BE2C (cell line): ENCODE measurements at regions not wholly inside any gene's neighbourhood (a gene's known extent, or its start where the extent isn't known, plus 50 kb on each side); places are given as distances from the start of the nearest gene placed in this dataset.

Source experiments
- DNase-seq: peaks from one replicate; pipeline ENCODE4 v3.0.0-alpha.2; 2020
- H3K27me3 ChIP-seq: fragments of 250-450 bp; sonication (Bioruptor Pico); 2 replicates; pipeline ENCODE4 v1.5.1; 2020; ENCODE audit warnings: mild to moderate bottlenecking
- H3K36me3 ChIP-seq: fragments of 250-450 bp; sonication (Bioruptor Pico); 2 replicates; pipeline ENCODE4 v1.5.1; 2020; ENCODE audit warnings: mild to moderate bottlenecking
- H3K4me1 ChIP-seq: fragments of 250-450 bp; sonication (Bioruptor Pico); 2 replicates; pipeline ENCODE4 v1.5.1; 2020
- H3K4me3 ChIP-seq: 2 replicates; pipeline ENCODE4 v1.5.1; 2011; ENCODE audit warnings: low read depth, low read length
- H3K9me3 ChIP-seq: fragments of 250-450 bp; sonication (Bioruptor Pico); 2 replicates; pipeline ENCODE4 v1.5.1; 2020
- TF ChIP-seq, protein P1 (sequence below): IDR thresholded peaks from 2 replicates; pipeline ENCODE4 v1.5.1; 2012; ENCODE audit warnings: mild to moderate bottlenecking, low read depth, low read length

DNA sequence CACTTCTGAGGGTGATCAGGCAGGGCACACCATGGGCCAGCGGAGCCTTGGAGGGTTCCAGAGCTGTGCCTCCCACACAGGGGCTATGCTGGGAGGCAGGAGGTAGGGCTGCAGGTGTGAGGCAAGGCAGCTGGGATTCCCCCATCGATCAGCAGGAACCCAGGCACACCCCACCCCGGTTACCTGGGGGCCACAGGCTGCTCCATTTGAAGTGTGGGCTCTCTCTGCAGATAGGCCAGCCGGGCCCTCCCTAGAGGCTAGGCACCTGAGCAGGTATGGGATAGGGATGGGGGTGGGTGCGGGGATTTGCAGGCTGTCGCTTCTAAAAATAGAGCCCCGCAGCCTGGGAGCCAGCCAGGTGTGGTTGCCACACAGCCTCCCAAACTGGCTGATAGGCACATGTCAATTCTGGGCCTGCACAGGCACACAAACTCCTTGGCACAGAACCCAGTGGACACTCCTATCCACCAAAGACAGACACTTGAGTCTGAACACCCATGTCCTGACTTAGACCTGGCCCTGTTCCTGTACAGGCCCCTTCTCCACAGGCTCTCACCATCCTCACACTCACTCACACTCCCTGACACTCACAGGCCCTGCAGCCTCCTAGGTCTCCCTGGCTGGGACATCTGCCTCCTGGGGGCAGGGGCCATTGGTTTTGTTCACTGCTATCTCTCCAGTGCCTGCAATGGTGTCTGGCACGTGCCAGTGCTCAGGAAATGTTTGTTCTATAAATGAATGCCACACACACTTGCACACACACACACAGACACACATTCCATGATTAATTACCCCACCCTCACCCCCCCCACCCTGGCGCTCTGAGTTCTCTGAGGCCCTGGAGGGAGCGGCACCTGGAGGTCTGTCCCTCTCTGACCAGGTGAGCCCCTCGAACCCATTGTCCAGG lies 73.4 kb downstream of the ZFP36L2 start:
- Histone ChIP-seq H3K27me3 (no peaks in the 10 kb centered on the region), H3K36me3 (no peaks in the 10 kb centered on the region), H3K4me1 (no peaks in the 10 kb centered on the region), H3K9me3 (no peaks in the 10 kb centered on the region), H3K4me3 (no peak overlapping the region)
- TF ChIP-seq, protein P1, sequence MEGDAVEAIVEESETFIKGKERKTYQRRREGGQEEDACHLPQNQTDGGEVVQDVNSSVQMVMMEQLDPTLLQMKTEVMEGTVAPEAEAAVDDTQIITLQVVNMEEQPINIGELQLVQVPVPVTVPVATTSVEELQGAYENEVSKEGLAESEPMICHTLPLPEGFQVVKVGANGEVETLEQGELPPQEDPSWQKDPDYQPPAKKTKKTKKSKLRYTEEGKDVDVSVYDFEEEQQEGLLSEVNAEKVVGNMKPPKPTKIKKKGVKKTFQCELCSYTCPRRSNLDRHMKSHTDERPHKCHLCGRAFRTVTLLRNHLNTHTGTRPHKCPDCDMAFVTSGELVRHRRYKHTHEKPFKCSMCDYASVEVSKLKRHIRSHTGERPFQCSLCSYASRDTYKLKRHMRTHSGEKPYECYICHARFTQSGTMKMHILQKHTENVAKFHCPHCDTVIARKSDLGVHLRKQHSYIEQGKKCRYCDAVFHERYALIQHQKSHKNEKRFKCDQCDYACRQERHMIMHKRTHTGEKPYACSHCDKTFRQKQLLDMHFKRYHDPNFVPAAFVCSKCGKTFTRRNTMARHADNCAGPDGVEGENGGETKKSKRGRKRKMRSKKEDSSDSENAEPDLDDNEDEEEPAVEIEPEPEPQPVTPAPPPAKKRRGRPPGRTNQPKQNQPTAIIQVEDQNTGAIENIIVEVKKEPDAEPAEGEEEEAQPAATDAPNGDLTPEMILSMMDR, result no peak
- DNase-seq, result no peak

DNA sequence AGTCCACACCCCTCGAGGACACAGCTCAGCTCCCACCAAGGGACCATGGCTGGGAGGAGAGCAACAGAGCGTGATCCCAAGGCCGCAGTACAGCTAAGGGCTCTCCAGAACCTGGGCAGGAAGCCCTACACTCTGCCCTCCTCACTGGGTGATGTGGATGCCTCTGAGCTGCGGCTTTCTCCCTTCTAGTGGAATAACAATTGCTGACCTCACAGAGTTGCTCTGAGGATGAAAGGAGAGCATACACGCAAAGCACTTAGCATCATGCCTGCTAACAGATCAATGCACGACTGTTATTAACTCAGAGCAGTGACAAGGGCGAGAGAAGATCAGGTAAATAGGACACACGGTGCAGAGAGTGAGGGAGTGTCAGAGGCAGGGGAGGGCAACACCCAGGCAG lies 74.2 kb downstream of the ZFP36L2 start:
- H3K36me3 ChIP-seq, result no peaks in the 10 kb centered on the region
- DNase-seq, result no peak
- TF ChIP-seq, protein P1, result no peak
- no peaks in the 10 kb centered on the region for H3K27me3 ChIP-seq
- no peaks in the 10 kb centered on the region for H3K4me1 ChIP-seq
- H3K9me3 ChIP-seq, result no peaks in the 10 kb centered on the region
- no peak overlapping the region for H3K4me3 ChIP-seq

DNA sequence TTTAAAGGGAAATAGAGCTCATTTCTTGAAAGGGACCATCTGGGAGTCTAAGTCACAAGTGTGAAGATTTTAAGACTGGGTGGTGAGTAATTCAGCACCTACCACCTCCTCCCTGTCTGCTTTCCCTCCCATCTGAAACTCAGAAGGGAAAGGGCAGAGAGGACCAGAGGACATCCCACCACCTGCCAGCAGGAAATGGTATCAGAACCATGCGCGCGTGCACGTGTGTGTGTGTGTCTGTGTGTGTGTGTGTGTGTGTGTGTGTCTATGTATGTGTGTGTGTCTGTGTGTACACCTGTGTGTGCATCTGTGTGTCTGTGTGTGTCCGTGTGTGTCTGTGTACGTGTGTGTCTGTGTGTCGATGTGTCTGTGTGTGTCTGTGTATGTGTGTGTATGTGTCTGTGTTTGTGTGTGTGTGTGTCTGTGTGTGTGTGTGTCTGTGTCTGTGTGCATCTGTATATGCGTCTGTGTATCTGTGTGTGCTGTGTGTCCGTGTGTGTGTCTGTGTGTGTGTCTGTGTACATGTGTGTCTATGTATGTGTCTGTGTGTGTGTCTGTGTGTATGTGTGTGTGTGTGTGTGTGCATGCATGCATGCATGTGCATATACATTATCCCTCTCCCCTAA lies 76.8 kb downstream of the ZFP36L2 start:
- no peaks in the 10 kb centered on the region for H3K27me3 ChIP-seq
- TF ChIP-seq, protein P1, result no peak
- H3K36me3 ChIP-seq, result no peaks in the 10 kb centered on the region
- H3K4me3 ChIP-seq, result no peak overlapping the region
- H3K4me1 ChIP-seq, result no peaks in the 10 kb centered on the region
- no peak for DNase-seq
- no peaks in the 10 kb centered on the region for H3K9me3 ChIP-seq

DNA sequence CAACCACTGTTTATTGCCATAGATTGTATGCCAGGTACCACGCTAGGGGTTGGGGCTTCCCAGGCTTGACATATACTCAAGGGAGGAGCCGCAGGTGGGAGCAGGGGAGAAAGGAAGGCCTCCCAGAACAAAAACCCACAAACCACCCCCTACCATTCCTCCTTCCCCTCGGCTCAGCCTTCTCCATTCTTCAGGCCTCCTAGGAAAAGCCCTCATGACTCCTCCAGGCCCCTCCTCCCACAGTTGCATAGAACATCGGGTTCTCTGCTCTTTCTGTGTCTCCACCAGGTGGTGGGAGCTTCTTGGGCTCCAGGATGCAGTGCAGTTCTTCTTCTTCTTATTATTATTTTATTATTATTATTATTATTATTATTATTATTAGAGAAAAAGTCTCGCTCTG lies 80.3 kb downstream of the ZFP36L2 start:
- Histone ChIP-seq H3K4me1 (no peaks in the 10 kb centered on the region), H3K27me3 (no peaks in the 10 kb centered on the region), H3K4me3 (no peak overlapping the region), H3K36me3 (no peaks in the 10 kb centered on the region), H3K9me3 (no peaks in the 10 kb centered on the region)
- DNase-seq, result no peak
- TF ChIP-seq, protein P1, result no peak

DNA sequence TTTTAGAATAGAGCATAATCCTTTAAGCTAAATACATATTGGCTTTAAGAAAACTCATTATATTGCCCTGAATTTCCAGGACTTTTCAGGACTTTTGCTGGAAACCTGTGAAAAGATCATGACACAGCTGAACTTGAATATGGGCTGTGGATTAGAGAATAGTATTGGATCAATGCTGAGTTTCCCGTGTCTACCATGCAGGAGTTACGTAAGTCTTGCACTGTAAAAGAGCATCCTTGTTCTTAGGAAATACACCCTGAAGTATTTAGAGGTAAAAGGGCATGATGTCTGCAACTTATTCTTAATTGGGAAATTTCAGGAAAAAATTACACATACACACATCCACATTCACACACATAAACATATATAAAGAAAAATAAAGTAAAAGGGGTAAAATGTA lies 82.1 kb downstream of the ZFP36L2 start:
- no peaks in the 10 kb centered on the region for H3K27me3 ChIP-seq
- H3K36me3 ChIP-seq, result no peaks in the 10 kb centered on the region
- no peaks in the 10 kb centered on the region for H3K4me1 ChIP-seq
- no peak overlapping the region for H3K4me3 ChIP-seq
- DNase-seq, result no peak
- H3K9me3 ChIP-seq, result no peaks in the 10 kb centered on the region
- TF ChIP-seq, protein P1, result no peak

DNA sequence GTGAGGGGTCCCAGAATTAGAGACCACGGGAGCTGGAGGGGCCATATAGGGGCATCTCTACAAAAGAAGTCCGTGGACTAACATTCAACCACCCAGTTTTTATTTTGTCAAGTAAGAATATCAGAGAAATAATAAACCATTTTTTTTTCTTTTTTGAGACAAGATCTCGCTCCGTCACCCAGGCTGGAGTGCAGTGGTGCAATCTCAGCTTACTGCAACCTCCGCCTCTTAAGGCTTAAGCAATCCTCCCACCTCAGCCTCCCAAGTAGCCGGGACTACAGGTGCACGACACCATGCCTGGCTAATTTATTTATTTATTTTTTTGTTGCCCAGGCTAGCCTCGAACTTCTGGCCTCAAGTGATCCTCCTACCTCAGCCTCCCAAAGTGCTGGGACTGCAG lies 82.7 kb downstream of the ZFP36L2 start:
- H3K4me3 ChIP-seq, result no peak overlapping the region
- no peaks in the 10 kb centered on the region for H3K27me3 ChIP-seq
- H3K4me1 ChIP-seq, result no peaks in the 10 kb centered on the region
- H3K36me3 ChIP-seq, result no peaks in the 10 kb centered on the region
- TF ChIP-seq, protein P1, result no peak
- DNase-seq, result no peak
- no peaks in the 10 kb centered on the region for H3K9me3 ChIP-seq
